Esophagus muscularis mucosa (tissue), 4 donors: ENCODE measurements at regions not wholly inside any gene's neighbourhood (a gene's known extent, or its start where the extent isn't known, plus 50 kb on each side); places are given as distances from the start of the nearest gene placed in this dataset.
"Not testable (repeated sequence)": the region's sequence is repeated elsewhere in the genome, so short reads cannot be mapped to it uniquely, and the experiment has no call there.

Experiments used
- DNase-seq: peaks from one replicate; pipeline ENCODE4 v3.0.0-alpha.2; 2017; ENCODE audit errors: extremely low spot score
- H3K27ac ChIP-seq, 4 donors: fragments of 200-600 bp; sonication (generic); replicated peaks in 1 of 4; 1 replicate in 3 of 4; 2 replicates in 1 of 4; pipeline ENCODE4 v1.5.1; 2016 to 2019; ENCODE audit warnings: mild to moderate bottlenecking in 1 of 4
- H3K27me3 ChIP-seq, 4 donors: fragments of 200-600 bp; sonication (generic); one replicate each; pipeline versions ENCODE4 v1.5.1 to v1.6.0; 2016 to 2019
- H3K36me3 ChIP-seq, 4 donors: fragments of 200-600 bp; sonication (generic); one replicate each; pipeline ENCODE4 v1.5.1; 2016 to 2019
- H3K4me1 ChIP-seq, 4 donors: fragments of 200-600 bp; sonication (generic); one replicate each; pipeline ENCODE4 v1.5.1; 2016 to 2019
- H3K4me3 ChIP-seq, 4 donors: fragments of 200-600 bp; sonication (generic); 1 replicate in 2 of 4; 2 replicates in 2 of 4; pipeline ENCODE4 v1.5.1; 2016 to 2019; ENCODE audit warnings: mild to moderate bottlenecking in 4 of 4, moderate library complexity in 1 of 4
- H3K9me3 ChIP-seq, 4 donors: fragments of 200-600 bp; sonication (generic); 1 replicate in 3 of 4; 2 replicates in 1 of 4; pipeline ENCODE4 v1.5.1; 2016 to 2019
- EP300 ChIP-seq: sonication (generic); formaldehyde crosslinking; IDR thresholded peaks from one replicate; pipeline ENCODE4 v1.6.1; 2017; ENCODE audit warnings: antibody characterized with exemption
- POLR2A ChIP-seq: fragments of 450-650 bp; IDR thresholded peaks from one replicate; pipeline ENCODE4 v1.6.1; 2017; ENCODE audit warnings: antibody characterized with exemption, moderate library complexity, mild to moderate bottlenecking, low read depth
- POLR2AphosphoS5 ChIP-seq, 2 donors: sonication (generic); formaldehyde crosslinking; IDR thresholded peaks; one replicate each; pipeline ENCODE4 v1.6.1; 2017; ENCODE audit warnings: antibody characterized with exemption in 2 of 2
- WGBS: methylation state at CpG from one replicate; pipeline ENCODE4 v1.1.5; 2018; 5-methylcytosine and 5-hydroxymethylcytosine counted together
- intact Hi-C: fragments of 100-400 bp; cut with DNase I; formaldehyde crosslinking; loops from one replicate; pipeline ENCODE4 v1.15.1; 2023
- TF ChIP-seq, protein P1 (sequence below), 3 experiments: fragments of 200-600 bp in 2 of 3; fragments of 450-650 bp in 1 of 3; sonication (generic) in 2 of 3; IDR thresholded peaks; one replicate each; pipeline ENCODE4 v1.5.1; 2017 to 2019; ENCODE audit warnings: antibody characterized with exemption in 3 of 3, mild to moderate bottlenecking in 2 of 3, moderate library complexity in 1 of 3

DNA sequence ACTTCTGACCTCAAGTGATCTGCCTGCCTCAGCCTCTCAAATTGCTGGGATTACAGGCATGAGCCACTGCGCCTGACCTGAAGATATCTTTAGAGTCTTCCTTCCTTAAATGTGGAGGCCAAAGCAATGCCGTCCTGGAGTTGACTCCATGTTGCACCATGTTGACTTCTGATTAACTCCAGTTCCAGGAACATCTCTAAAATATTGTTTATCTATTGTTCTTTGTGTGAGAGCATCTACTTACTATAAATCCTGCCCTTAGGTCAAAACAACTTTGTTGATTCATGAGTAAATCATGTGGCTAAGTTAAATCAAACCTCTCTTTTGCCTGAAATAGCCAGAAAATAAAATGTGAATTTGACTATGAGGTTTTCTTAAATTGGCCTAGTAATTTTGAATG is 56.6 kb upstream of the CAPRIN1 start:
- intact Hi-C loops: loop anchor here (5.0 kb wide), 2 partner anchors 57 to 112 kb away; partner anchors contain the start of genes CAPRIN1 and NAT10
- no peaks in the 10 kb centered on the region for H3K9me3 ChIP-seq
- TF ChIP-seq POLR2A: no peak
- no peak for TF ChIP-seq POLR2AphosphoS5 (IDR thresholded peaks at IDR 0.05)
- no peak for TF ChIP-seq EP300
- TF ChIP-seq, protein P1, sequence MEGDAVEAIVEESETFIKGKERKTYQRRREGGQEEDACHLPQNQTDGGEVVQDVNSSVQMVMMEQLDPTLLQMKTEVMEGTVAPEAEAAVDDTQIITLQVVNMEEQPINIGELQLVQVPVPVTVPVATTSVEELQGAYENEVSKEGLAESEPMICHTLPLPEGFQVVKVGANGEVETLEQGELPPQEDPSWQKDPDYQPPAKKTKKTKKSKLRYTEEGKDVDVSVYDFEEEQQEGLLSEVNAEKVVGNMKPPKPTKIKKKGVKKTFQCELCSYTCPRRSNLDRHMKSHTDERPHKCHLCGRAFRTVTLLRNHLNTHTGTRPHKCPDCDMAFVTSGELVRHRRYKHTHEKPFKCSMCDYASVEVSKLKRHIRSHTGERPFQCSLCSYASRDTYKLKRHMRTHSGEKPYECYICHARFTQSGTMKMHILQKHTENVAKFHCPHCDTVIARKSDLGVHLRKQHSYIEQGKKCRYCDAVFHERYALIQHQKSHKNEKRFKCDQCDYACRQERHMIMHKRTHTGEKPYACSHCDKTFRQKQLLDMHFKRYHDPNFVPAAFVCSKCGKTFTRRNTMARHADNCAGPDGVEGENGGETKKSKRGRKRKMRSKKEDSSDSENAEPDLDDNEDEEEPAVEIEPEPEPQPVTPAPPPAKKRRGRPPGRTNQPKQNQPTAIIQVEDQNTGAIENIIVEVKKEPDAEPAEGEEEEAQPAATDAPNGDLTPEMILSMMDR (IDR thresholded peaks at IDR 0.05): no peak

DNA sequence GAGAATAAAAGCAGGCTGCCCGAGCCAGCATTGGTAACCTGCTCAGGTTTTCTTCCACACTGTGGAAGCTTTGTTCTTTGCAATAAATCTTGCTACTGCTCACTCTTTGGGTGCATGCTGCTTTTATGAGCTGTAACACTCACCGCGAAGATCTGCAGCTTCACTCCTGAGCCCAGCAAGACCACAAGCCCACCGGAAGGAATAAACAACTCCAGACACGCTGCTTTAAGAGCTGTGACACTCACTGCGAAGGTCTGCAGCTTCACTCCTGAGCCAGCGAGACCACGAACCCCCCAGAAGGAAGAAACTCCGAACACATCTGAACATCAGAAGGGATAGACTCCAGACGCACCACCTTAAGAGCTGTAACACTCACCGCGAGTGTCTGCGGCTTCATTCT is 60.4 kb upstream of the CAPRIN1 start:
- H3K4me1 ChIP-seq, H3K27me3 ChIP-seq, intact Hi-C loops, H3K4me3 ChIP-seq, H3K36me3 ChIP-seq, DNase-seq, H3K9me3 ChIP-seq, H3K27ac ChIP-seq: not testable (repeated sequence)
- 81% methylated on average over 13 of the region's 13 CpGs for WGBS

More for the DNA sequence above, 56.6 kb upstream of the CAPRIN1 start:
- DNase-seq: no peak
- H3K27me3 ChIP-seq: peaks cover 0 to 3% (median 0%) of the 10 kb centered on the region in 4 donors
- H3K4me1 ChIP-seq: peaks cover 5 to 15% (median 11%) of the 10 kb centered on the region in 4 donors
- H3K36me3 ChIP-seq: no peaks in the 10 kb centered on the region
- 86% methylated on average over 2 of the region's 2 CpGs for WGBS
- no peak overlapping the region for H3K4me3 ChIP-seq
- H3K27ac ChIP-seq: no peak overlapping the region

DNA sequence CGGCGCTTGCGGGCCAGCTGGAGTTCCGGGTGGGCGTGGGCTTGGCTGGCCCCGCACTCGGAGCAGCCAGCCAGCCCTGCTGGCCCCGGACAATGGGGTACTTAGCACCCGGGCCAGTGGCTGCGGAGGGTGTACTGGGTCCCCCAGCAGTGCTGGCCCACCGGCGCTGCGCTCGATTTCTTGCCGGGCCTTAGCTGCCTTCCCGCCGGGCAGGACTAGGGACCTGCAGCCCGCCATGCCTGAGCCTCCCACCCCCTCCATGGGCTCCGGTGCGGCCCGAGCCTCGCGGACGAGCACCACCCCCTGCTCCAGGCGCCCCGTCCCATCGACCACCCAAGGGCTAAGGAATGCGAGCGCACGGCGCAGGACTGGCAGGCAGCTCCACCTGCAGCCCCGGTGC is 61.4 kb upstream of the CAPRIN1 start:
- DNase-seq, H3K4me1 ChIP-seq, H3K27ac ChIP-seq, intact Hi-C loops, H3K36me3 ChIP-seq, H3K4me3 ChIP-seq, H3K27me3 ChIP-seq, H3K9me3 ChIP-seq: not testable (repeated sequence)
- WGBS: 91% methylated on average over 11 of the region's 32 CpGs

DNA sequence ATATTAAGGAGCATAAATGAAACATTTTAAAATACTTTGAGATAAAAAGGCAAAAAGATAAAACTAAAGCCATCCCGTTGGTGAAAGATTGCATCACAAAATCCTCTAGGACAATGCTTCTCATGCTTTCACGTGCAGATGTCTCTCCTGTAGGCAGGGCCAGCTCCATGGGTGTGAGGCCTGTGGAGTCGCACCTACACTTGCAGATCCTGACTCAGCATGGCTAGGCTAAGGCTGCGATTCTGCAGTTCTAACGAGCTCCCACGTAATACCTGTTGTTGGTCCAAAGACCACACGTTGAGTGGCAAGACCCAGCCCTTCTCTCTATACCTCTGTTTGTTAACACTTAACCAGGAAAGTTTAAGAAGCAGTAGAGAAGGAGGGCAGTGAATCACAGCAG is 62.1 kb upstream of the CAPRIN1 start:
- 76% methylated on average over 7 of the region's 7 CpGs for WGBS
- H3K4me3 ChIP-seq: no peak overlapping the region
- no peaks in the 10 kb centered on the region for H3K9me3 ChIP-seq
- DNase-seq: no peak
- no peaks in the 10 kb centered on the region for H3K4me1 ChIP-seq
- intact Hi-C loops: no loop called here
- TF ChIP-seq POLR2A (no peak), EP300 (no peak), POLR2AphosphoS5 (IDR thresholded peaks at IDR 0.05) (no peak)
- TF ChIP-seq, protein P1 (IDR thresholded peaks at IDR 0.05): no peak
- no peaks in the 10 kb centered on the region for H3K36me3 ChIP-seq
- peaks cover 0 to 5% (median 0%) of the 10 kb centered on the region in 4 donors for H3K27me3 ChIP-seq
- no peak overlapping the region for H3K27ac ChIP-seq

DNA sequence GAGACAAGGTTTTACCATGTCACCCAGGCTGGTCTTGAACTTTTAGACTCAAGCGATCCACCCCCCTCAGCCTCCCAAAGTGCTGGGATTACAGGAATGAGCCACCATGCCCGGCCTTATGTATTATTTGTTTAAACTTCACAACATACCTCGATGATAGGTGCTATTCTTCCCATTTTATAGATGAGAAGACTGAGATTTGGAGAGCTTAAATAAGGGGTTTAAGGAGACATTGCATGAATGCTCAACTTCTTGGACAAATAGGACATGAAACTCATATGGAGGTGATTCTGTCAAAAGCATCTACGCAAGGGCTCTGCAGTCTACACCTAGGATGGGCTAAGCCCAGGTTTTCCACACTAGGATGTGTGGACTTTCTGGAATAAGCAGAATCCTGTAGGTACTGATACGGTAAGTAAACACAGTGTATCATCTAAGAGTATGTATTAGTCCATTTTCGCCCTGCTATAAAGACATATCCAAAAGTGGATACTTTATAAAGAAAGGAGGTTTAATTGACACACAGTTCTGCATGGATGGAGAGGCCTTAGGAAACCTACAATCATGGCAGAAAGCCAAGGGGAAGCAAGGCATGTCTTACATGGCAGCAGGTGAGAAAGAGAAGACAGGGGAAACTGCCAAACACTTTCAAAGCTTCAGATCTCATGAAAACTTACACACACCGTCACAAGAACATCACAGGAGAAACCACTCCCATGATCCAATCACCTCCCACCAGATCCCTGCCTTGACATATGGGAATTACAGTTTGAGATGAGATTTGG is 62.8 kb upstream of the CAPRIN1 start:
- TF ChIP-seq POLR2A (no peak), POLR2AphosphoS5 (IDR thresholded peaks at IDR 0.05) (no peak), EP300 (no peak)
- TF ChIP-seq, protein P1 (IDR thresholded peaks at IDR 0.05): no peak
- Histone ChIP-seq H3K36me3 (no peaks in the 10 kb centered on the region), H3K27me3 (peaks cover 0 to 5% (median 0%) of the 10 kb centered on the region in 4 donors), H3K27ac (no peak overlapping the region), H3K4me3 (no peak overlapping the region), H3K9me3 (no peaks in the 10 kb centered on the region), H3K4me1 (no peaks in the 10 kb centered on the region)
- intact Hi-C loops: no loop called here
- no peak for DNase-seq
- WGBS: 86% methylated on average over 7 of the region's 7 CpGs
